Dendritic cell treated with granulocyte-macrophage colony-stimulating factor and Interleukin-4, amounts not matched to agents 40 ng/mL and 50 ng/mL, for 4 days (primary cell): ENCODE measurements at regions not wholly inside any gene's neighbourhood (a gene's known extent, or its start where the extent isn't known, plus 50 kb on each side); places are given as distances from the start of the nearest gene placed in this dataset.
"Not testable (repeated sequence)": the region's sequence is repeated elsewhere in the genome, so short reads cannot be mapped to it uniquely, and the experiment has no call there.

Experiments
- H3K27ac Mint-ChIP-seq: one replicate; pipeline ENCODE4 v1.8.0; 2022; ENCODE audit warnings: mild to moderate bottlenecking, mixed read lengths
- H3K27me3 Mint-ChIP-seq: one replicate; pipeline ENCODE4 v1.8.0; 2022; ENCODE audit warnings: mild to moderate bottlenecking, mixed read lengths
- H3K36me3 Mint-ChIP-seq: one replicate; pipeline ENCODE4 v1.8.0; 2022; ENCODE audit warnings: low read depth, mixed read lengths
- H3K4me1 Mint-ChIP-seq: one replicate; pipeline ENCODE4 v1.8.0; 2022; ENCODE audit warnings: low read depth, mixed read lengths
- H3K4me3 Mint-ChIP-seq: one replicate; pipeline ENCODE4 v1.8.0; 2022; ENCODE audit warnings: mild to moderate bottlenecking, moderate library complexity, mixed read lengths
- H3K9me3 Mint-ChIP-seq: one replicate; pipeline ENCODE4 v1.8.0; 2022; ENCODE audit warnings: mixed read lengths
- intact Hi-C: fragments of 100-400 bp; cut with micrococcal nuclease; formaldehyde crosslinking; loops from one replicate; pipeline ENCODE4 v1.15.0; 2022

DNA sequence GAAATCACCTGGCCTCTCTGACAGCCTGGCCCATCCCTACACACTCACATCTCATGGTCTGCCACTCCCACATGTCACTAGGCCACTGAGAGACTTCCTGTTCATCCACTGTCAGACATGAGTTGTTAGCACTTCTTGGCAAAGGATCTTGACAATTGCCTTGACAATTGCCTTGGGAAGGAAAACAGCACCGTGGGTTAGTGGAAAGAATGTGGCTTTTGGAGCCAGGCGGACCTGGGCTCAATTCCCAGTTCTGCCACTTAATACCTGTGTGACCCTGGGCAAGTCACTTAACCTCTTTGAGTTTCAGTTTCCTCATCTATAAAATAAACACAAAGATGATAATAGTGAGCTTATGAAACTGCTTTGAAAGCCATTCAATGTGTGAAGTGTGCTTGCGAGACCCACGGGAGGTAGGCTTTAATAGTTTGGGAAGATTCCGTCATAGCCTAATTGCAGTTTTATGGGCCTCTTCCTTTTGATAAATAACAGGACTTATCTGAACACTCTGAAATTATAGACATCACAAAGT, 250.4 kb downstream of the C12orf75 start:
- intact Hi-C loops, result no loop called here
- H3K27me3 Mint-ChIP-seq, result no peaks in the 10 kb centered on the region
- no peaks in the 10 kb centered on the region for H3K4me1 Mint-ChIP-seq
- H3K36me3 Mint-ChIP-seq, result no peaks in the 10 kb centered on the region
- H3K9me3 Mint-ChIP-seq, result no peaks in the 10 kb centered on the region
- no peak overlapping the region for H3K27ac Mint-ChIP-seq
- H3K4me3 Mint-ChIP-seq, result no peak overlapping the region

GRCh38 chr12:105581420-105581819, 250.9 kb downstream of the C12orf75 start:
- no peaks in the 10 kb centered on the region for H3K4me1 Mint-ChIP-seq
- H3K27ac Mint-ChIP-seq, result no peak overlapping the region
- intact Hi-C loops, result no loop called here
- no peaks in the 10 kb centered on the region for H3K36me3 Mint-ChIP-seq
- H3K4me3 Mint-ChIP-seq, result no peak overlapping the region
- no peaks in the 10 kb centered on the region for H3K27me3 Mint-ChIP-seq
- H3K9me3 Mint-ChIP-seq, result no peaks in the 10 kb centered on the region

DNA sequence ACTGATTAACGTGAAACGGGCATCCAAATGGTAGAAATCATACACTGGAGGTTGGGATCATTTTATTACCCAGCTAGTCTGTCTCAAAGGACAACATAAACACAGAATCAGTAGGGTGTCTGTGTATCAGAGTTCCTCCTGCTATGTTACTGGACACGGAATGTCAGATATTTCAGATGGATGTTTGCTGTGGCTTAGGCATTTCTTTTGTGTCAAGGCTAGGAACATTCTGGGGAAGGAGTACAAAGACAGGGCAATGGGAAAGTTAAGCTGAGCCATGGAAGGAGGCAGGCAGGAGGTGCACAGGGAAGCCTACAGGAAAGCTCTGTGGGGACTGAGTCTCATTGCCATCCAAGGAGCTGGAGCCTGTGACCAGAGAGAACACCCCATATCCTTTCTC, 254.6 kb downstream of the C12orf75 start:
- Mint-ChIP-seq H3K4me3 (no peak overlapping the region), H3K27me3 (no peaks in the 10 kb centered on the region), H3K36me3 (no peaks in the 10 kb centered on the region), H3K4me1 (no peaks in the 10 kb centered on the region), H3K9me3 (no peaks in the 10 kb centered on the region), H3K27ac (no peak overlapping the region)
- intact Hi-C loops, result loop anchor here (2.0 kb wide), 1 partner anchor 16 kb away; no protein-coding TSS in a partner anchor

GRCh38 chr12:105587237-105587636, 256.7 kb downstream of the C12orf75 start:
- no peak overlapping the region for H3K4me3 Mint-ChIP-seq
- no peaks in the 10 kb centered on the region for H3K27me3 Mint-ChIP-seq
- no peak overlapping the region for H3K27ac Mint-ChIP-seq
- no peaks in the 10 kb centered on the region for H3K36me3 Mint-ChIP-seq
- no peaks in the 10 kb centered on the region for H3K4me1 Mint-ChIP-seq
- H3K9me3 Mint-ChIP-seq, result no peaks in the 10 kb centered on the region
- intact Hi-C loops, result no loop called here

- no peaks in the 10 kb centered on the region for H3K36me3 Mint-ChIP-seq
- H3K27ac Mint-ChIP-seq, result no peak overlapping the region
- no peaks in the 10 kb centered on the region for H3K4me1 Mint-ChIP-seq
- H3K4me3 Mint-ChIP-seq, result no peak overlapping the region
- intact Hi-C loops, result no loop called here
- no peaks in the 10 kb centered on the region for H3K9me3 Mint-ChIP-seq
- H3K27me3 Mint-ChIP-seq, result no peaks in the 10 kb centered on the region
These were observed 257.6 kb downstream of the C12orf75 start for GRCh38 chr12:105588106-105588505.

DNA sequence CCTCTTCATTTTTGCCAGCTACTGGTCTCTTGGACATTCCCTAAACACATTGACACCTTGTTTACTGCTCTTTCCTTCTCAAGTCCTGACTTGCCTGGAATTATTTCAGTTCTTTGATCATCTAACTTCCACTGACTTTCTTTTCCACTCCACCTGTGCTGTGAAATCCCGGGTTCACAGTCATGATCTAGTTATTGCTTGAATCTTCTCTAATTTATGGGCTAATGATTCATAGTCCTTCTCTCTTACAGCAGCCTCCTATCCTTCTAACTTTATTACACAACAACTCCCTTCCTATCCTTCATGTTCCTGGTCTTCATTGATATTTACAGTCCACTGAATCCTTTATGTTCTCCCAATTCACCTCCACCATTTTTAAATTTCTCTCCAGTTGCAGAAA, 260.1 kb downstream of the C12orf75 start:
- Mint-ChIP-seq H3K9me3 (no peaks in the 10 kb centered on the region), H3K36me3 (no peaks in the 10 kb centered on the region), H3K27ac (no peak overlapping the region), H3K27me3 (no peaks in the 10 kb centered on the region), H3K4me1 (no peaks in the 10 kb centered on the region), H3K4me3 (no peak overlapping the region)
- intact Hi-C loops, result no loop called here

DNA sequence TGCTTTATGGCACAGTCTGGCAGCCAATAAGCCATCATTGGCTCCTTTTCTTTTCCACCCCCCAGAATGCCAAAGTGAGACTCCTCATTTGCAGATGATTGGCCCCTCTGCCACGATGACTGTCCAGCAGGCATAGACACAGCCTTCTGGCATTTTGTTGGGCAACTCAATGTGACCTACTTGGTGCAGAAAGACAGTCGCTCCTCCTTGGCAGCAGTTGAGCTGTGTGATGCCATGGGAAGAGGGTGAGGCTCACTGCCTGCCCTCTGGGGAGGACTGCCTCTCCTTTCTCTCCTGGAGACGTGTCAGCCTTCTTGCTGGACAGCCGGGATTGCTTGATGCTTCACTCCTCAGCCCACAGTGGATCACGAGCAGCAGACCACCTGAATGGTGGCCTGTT, 264.9 kb downstream of the C12orf75 start:
- Mint-ChIP-seq H3K27me3 (no peaks in the 10 kb centered on the region), H3K27ac (no peak overlapping the region), H3K36me3 (no peaks in the 10 kb centered on the region), H3K4me1 (no peaks in the 10 kb centered on the region), H3K9me3 (no peaks in the 10 kb centered on the region), H3K4me3 (no peak overlapping the region)
- intact Hi-C loops, result no loop called here

DNA sequence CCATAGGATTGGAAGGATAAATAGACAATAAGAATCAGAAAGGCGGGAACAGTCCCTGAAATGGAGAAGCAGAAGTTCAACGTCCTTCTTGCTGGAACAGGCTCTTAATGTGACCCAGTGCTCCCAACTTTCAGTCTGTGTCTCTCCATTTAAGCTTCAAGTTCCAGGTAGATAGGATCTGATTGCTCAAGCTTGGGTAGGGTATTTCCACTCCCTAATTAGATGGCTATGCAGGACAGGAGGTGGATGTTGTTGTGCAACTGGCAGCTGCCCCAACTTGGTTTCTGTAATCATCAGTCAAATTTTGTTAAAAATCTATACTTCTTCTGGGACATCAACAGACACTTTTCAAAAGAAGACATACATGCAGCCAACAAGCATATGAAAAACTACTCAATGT, 266.2 kb downstream of the C12orf75 start:
- Mint-ChIP-seq H3K4me1 (no peaks in the 10 kb centered on the region), H3K27me3 (no peaks in the 10 kb centered on the region), H3K4me3 (no peak overlapping the region), H3K9me3 (no peaks in the 10 kb centered on the region), H3K36me3 (no peaks in the 10 kb centered on the region), H3K27ac (no peak overlapping the region)
- intact Hi-C loops, result no loop called here

- intact Hi-C loops, result no loop called here
- Mint-ChIP-seq H3K4me1 (no peaks in the 10 kb centered on the region), H3K27me3 (no peaks in the 10 kb centered on the region), H3K4me3 (no peak overlapping the region), H3K27ac (no peak overlapping the region), H3K9me3 (no peaks in the 10 kb centered on the region), H3K36me3 (no peaks in the 10 kb centered on the region)
These were observed 267.5 kb downstream of the C12orf75 start for GRCh38 chr12:105598031-105598430.

DNA sequence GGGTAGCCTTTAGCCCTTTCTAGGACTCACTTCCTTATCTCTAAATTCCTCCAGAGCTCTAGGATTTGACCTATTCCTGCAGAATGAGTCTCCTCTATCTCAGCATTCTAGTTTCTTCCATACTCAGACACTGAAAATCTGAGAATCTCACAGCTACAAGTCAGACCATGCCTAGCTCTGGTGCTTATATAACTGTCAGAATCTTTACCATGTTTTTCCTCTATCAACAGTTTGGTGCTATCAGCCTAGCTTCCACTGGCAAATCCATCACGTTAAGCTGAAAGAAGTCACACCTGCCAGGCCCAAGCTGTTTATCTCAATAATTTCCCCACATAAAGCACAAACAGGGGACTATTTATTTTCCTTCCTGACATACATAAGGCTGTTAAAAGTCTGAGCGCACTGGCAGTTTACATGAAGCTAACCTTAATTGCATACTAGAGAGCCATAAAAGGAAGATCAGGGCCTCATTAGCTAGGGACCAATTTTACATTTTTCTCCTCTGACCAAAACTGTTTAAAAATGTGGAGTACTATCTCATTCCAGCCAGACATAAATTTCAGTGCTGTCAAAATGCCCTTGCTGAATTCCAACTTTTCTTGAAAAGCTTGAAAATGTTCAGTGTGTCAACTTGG, 270.5 kb downstream of the C12orf75 start:
- Mint-ChIP-seq H3K27ac (no peak overlapping the region), H3K27me3 (no peaks in the 10 kb centered on the region), H3K4me3 (no peak overlapping the region), H3K9me3 (no peaks in the 10 kb centered on the region), H3K4me1 (no peaks in the 10 kb centered on the region), H3K36me3 (no peaks in the 10 kb centered on the region)
- intact Hi-C loops, result no loop called here

DNA sequence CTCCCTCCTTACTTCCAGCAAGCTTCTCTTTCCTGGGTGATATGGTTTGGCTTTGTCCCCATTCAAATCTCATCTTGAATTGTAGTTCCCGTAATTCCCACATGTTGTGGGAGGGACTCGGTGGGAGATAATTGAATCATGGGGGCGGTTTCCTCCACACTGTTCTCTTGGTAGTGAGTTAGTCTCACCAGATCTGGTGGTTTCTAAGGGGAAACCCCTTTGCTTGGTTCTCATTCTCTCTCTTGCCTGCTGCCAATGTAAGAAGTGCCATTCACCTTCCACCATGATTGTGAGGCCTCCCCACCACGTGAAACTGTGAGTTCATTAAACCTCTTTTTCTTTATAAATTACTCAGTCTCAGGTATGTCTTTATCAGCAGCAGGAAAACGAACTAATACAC, 271.8 kb downstream of the C12orf75 start:
- H3K9me3 Mint-ChIP-seq, H3K36me3 Mint-ChIP-seq, H3K4me3 Mint-ChIP-seq, H3K27ac Mint-ChIP-seq, H3K4me1 Mint-ChIP-seq, H3K27me3 Mint-ChIP-seq, intact Hi-C loops: not testable (repeated sequence)

- H3K27me3 Mint-ChIP-seq, result not testable (repeated sequence)
These were observed 273.8 kb downstream of the C12orf75 start for GRCh38 chr12:105604281-105604680.

DNA sequence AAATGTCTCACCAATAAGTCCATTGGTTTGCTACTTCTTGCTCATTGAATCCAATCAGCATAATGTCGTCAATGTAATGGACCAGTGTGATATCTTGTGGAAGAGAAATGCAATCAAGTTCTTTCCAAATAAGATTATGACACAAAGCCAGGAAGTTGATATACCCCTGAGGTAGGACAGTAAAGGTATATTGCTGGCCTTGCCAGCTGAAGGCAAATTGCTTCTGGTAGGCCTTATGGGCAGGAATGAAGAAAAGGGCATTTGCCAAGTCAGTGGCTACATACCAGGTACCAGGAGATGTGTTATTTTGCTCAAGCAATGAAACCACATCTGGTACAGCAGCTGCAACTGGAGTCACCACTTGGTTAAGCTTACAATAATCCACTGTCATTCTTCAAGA, 276.1 kb downstream of the C12orf75 start:
- H3K27ac Mint-ChIP-seq, H3K27me3 Mint-ChIP-seq, H3K4me1 Mint-ChIP-seq, H3K36me3 Mint-ChIP-seq, intact Hi-C loops, H3K4me3 Mint-ChIP-seq, H3K9me3 Mint-ChIP-seq: not testable (repeated sequence)

More at GRCh38 chr12:105604281-105604680, 273.8 kb downstream of the C12orf75 start:
- H3K9me3 Mint-ChIP-seq, H3K4me1 Mint-ChIP-seq, H3K36me3 Mint-ChIP-seq, H3K4me3 Mint-ChIP-seq, H3K27ac Mint-ChIP-seq, intact Hi-C loops: not testable (repeated sequence)

DNA sequence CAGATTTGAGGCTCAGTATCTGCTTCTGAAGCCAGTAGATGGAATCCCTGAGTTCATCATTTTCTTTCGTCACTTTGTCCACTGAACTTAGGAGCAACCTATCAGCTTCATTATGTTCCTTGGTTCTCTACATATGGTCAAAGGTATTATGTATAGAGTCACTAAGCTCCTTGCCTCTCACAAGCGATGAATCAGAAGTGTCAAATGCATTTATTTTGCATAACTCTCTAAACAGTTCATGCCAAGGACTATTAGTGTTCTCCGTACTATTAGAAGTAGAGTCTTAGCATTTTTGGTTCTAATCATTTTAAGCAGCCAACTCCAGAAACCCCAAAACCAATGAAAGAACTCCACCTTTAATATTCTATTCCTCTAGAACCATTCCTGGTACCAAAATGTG, 278.5 kb downstream of the C12orf75 start:
- intact Hi-C loops, H3K36me3 Mint-ChIP-seq, H3K9me3 Mint-ChIP-seq, H3K27ac Mint-ChIP-seq, H3K4me1 Mint-ChIP-seq, H3K4me3 Mint-ChIP-seq, H3K27me3 Mint-ChIP-seq: not testable (repeated sequence)

DNA sequence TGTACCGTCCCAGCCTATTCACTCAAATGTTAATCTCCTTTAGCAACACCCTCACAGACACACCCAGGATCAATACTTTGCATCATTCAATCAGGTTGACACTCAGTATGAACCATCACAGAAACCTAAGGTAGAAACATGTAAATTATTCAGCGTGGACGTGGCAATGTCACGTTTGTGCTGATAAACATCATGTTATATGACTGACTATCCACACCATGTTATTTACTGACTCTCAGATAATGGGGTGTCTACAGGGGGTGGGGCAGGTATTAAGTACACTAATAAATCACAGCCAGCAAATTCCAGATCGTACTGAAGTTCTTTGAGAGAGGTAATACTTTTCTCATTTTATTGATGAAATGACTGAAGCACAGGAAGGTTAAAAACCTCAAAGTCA, 280.0 kb downstream of the C12orf75 start:
- Mint-ChIP-seq H3K27ac (no peak overlapping the region), H3K27me3 (no peaks in the 10 kb centered on the region), H3K4me3 (no peak overlapping the region), H3K36me3 (no peaks in the 10 kb centered on the region), H3K9me3 (no peaks in the 10 kb centered on the region), H3K4me1 (no peaks in the 10 kb centered on the region)
- intact Hi-C loops, result no loop called here
